ENCODE measurements at regions not wholly inside any gene's neighbourhood (a gene's known extent, or its start where the extent isn't known, plus 50 kb on each side); places are given as distances from the start of the nearest gene placed in this dataset.

- Histone ChIP-seq H3K36me3 (replicated peaks in 1 of 2; ENCODE audit: control insufficient read depth in 1 of 2, insufficient read depth in 2 of 2, low read length in 2 of 2) (no peaks in the 10 kb centered on the region), H3K4me2 (ENCODE audit: low read depth, low read length) (no peak overlapping the region), H3K27me3 (ENCODE audit: control insufficient read depth in 1 of 2, insufficient read depth in 2 of 2, low read length in 2 of 2) (no peaks in the 10 kb centered on the region), H3K9me3 (ENCODE audit: low read length) (peaks cover 5% of the 10 kb centered on the region; the same call in 1 of the 2 replicates), H3K9ac (ENCODE audit: insufficient read depth, low read depth, low read length) (no peak overlapping the region), H4K20me1 (ENCODE audit: insufficient read depth, low read length) (no peaks in the 10 kb centered on the region), H3K4me1 (ENCODE audit: insufficient read depth, low read length) (no peaks in the 10 kb centered on the region), H2AFZ (ENCODE audit: low read length) (no peak overlapping the region), H3K79me2 (ENCODE audit: insufficient read depth, low read length) (no peaks in the 10 kb centered on the region), H3K27ac (ENCODE audit: extremely low read length, insufficient read depth, low read length) (no peak overlapping the region), H3K4me3 (replicated peaks in 1 of 3; ENCODE audit: insufficient read depth in 1 of 3, low read depth in 2 of 3, low read length in 3 of 3) (no peak overlapping the region)
- intact Hi-C loops (cut with micrococcal nuclease; ENCODE audit: unreplicated experiment) (no loop called here), in situ Hi-C loops (cut with HindIII; ENCODE audit: extremely low pct_ligation_motif_present, low pct_unique_long_range_greater_than_20kb) (no loop called here)
- no peak for FAIRE-seq
- ATAC-seq = no peak
- BruUV-seq (replicated peaks) = no TSS peak
- ChIA-PET POLR2A (no interaction called here), CTCF (ENCODE audit: low intra/inter-chr PET ratio, low total read pairs) (no interaction called here)
- WGBS (ENCODE audit: low lambda C conversion rate) = 0% methylated on average over 1 of the region's 1 CpG
- DNase-seq (ENCODE audit: low spot score) = no peak
- TF ChIP-seq ZNF484 (CRISPR knock-in tag; IDR thresholded peaks at IDR 0.05; ENCODE audit: borderline replicate concordance, low read depth) = no peak
- no peak for TF ChIP-seq KLF9 (CRISPR knock-in tag; IDR thresholded peaks at IDR 0.05; ENCODE audit: low read depth)
- no peak for TF ChIP-seq BRF2 (CRISPR knock-in tag; IDR thresholded peaks at IDR 0.05)
- no peak for TF ChIP-seq ATF6 (CRISPR knock-in tag; conservative IDR thresholded peaks at IDR 0.05)
- TF ChIP-seq CREM (IDR thresholded peaks at IDR 0.05) = no peak
- TF ChIP-seq CREM (CRISPR knock-in tag; IDR thresholded peaks at IDR 0.05) = no peak
- TF ChIP-seq SP2 (CRISPR knock-in tag; IDR thresholded peaks at IDR 0.05) = no peak
- no peak for TF ChIP-seq MXD1 (CRISPR knock-in tag; IDR thresholded peaks at IDR 0.05)
- TF ChIP-seq ARNTL (CRISPR knock-in tag; IDR thresholded peaks at IDR 0.05) = no peak
- TF ChIP-seq NR2F1 (CRISPR knock-in tag; IDR thresholded peaks at IDR 0.05) = no peak
- TF ChIP-seq EZH2 (conservative IDR thresholded peaks at IDR 0.05; ENCODE audit: low read depth, low read length) = no peak
- no peak for TF ChIP-seq ZNF329 (CRISPR knock-in tag; IDR thresholded peaks at IDR 0.05; ENCODE audit: low read depth)
- no peak for TF ChIP-seq ZSCAN5A (CRISPR knock-in tag; IDR thresholded peaks at IDR 0.05; ENCODE audit: borderline replicate concordance)
- no peak for TF ChIP-seq REL (CRISPR knock-in tag; conservative IDR thresholded peaks at IDR 0.05)
- TF ChIP-seq SSRP1 (CRISPR knock-in tag; IDR thresholded peaks at IDR 0.05) = no peak
- no peak for TF ChIP-seq AHR (CRISPR knock-in tag; IDR thresholded peaks at IDR 0.05)
- TF ChIP-seq DMAP1 (CRISPR knock-in tag; IDR thresholded peaks at IDR 0.05) = no peak
- no peak for TF ChIP-seq ATF3 (CRISPR knock-in tag; IDR thresholded peaks at IDR 0.05)
These were observed 301.4 kb downstream of the CMPK2 start for GRCh38 chr2:6564326-6564725.

All from HepG2 (cell line).